Tibial nerve (tissue), 4 donors: ENCODE measurements at regions not wholly inside any gene's neighbourhood (a gene's known extent, or its start where the extent isn't known, plus 50 kb on each side); places are given as distances from the start of the nearest gene placed in this dataset.

ENCODE experiments used
- CTCF ChIP-seq, 5 experiments: fragments of 200-600 bp in 3 of 5; fragments of 450-650 bp in 2 of 5; sonication (generic) in 3 of 5; IDR thresholded peaks; one replicate each; pipeline ENCODE4 v1.5.1; 2016 to 2019; ENCODE audit warnings: antibody characterized with exemption in 5 of 5, mild to moderate bottlenecking in 3 of 5, moderate library complexity in 2 of 5
- EP300 ChIP-seq, 2 donors: sonication (generic); formaldehyde crosslinking; IDR thresholded peaks; one replicate each; pipeline ENCODE4 v1.6.1; 2017; ENCODE audit warnings: antibody characterized with exemption in 2 of 2, mild to moderate bottlenecking in 1 of 2
- POLR2A ChIP-seq, 2 donors: fragments of 450-650 bp; IDR thresholded peaks; one replicate each; pipeline ENCODE4 v1.6.1; 2017; ENCODE audit warnings: antibody characterized with exemption in 2 of 2, mild to moderate bottlenecking in 2 of 2, moderate library complexity in 2 of 2

GRCh38 chr2:147311058-147311430 is 533.8 kb upstream of the ACVR2A start:
- TF ChIP-seq CTCF (IDR thresholded peaks at IDR 0.05) (no peak), EP300 (IDR thresholded peaks at IDR 0.05) (no peak), POLR2A (IDR thresholded peaks at IDR 0.05) (no peak)
